ENCODE measurements at regions not wholly inside any gene's neighbourhood (a gene's known extent, or its start where the extent isn't known, plus 50 kb on each side); places are given as distances from the start of the nearest gene placed in this dataset.

DNA sequence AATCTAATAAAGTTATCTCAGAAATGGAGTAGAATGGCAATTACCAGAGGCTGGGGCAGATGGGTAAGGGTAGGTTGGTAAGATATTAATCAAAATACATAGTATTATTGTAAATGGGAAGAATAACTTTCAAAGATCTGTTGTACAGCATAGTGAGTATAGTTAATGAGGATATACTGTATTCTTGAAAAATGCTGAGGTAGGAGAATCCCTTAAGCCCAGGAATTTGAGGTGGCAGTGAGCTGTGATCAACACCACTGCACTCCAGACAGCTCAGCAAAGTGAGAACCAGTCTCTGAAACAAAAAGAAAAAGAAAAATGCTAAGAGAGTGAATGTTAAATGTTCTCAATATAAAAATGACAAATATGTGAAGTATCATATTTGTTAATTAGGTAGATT is 1033.7 kb downstream of the KCNT2 start:
- TF ChIP-seq, protein P1, sequence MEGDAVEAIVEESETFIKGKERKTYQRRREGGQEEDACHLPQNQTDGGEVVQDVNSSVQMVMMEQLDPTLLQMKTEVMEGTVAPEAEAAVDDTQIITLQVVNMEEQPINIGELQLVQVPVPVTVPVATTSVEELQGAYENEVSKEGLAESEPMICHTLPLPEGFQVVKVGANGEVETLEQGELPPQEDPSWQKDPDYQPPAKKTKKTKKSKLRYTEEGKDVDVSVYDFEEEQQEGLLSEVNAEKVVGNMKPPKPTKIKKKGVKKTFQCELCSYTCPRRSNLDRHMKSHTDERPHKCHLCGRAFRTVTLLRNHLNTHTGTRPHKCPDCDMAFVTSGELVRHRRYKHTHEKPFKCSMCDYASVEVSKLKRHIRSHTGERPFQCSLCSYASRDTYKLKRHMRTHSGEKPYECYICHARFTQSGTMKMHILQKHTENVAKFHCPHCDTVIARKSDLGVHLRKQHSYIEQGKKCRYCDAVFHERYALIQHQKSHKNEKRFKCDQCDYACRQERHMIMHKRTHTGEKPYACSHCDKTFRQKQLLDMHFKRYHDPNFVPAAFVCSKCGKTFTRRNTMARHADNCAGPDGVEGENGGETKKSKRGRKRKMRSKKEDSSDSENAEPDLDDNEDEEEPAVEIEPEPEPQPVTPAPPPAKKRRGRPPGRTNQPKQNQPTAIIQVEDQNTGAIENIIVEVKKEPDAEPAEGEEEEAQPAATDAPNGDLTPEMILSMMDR (IDR thresholded peaks at IDR 0.05) = no peak
- no peak for TF ChIP-seq EZH2phosphoT487 (IDR thresholded peaks at IDR 0.05)

Measured in neural progenitor cell (in vitro differentiated cells).